Erythroblast (primary cell): ENCODE measurements at regions not wholly inside any gene's neighbourhood (a gene's known extent, or its start where the extent isn't known, plus 50 kb on each side); places are given as distances from the start of the nearest gene placed in this dataset.

Source experiments
- GATA1 ChIP-seq: IDR thresholded peaks from 2 replicates; pipeline ENCODE4 v1.6.1; 2011; ENCODE audit warnings: low read depth, mild to moderate bottlenecking, control low read depth, low read length, moderate library complexity
- POLR2A ChIP-seq: IDR thresholded peaks from 2 replicates; pipeline ENCODE4 v1.6.1; 2011; ENCODE audit warnings: mild to moderate bottlenecking, low read length

DNA sequence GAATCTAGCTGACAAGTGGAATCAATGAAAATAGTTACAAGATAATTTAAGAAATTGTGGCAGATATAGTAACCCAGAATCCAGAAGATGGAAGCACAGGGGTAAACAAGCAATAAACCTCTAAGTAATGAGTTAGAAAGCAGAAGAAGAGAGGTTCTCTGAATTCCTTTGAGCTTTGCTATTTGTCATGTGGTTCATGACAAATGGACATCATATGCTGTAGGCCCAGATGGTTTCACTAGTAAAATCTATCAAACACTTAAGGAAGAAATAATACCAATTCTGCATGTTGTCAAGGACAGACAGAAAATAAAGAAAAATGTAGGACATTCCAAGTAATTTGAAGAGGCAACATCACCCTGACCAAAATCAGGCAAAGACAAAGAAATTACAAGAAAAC, 480.8 kb upstream of the INTU start:
- TF ChIP-seq POLR2A: no peak
- TF ChIP-seq GATA1: no peak
